Fibroblast of the aortic adventitia (primary cell): ENCODE measurements at regions not wholly inside any gene's neighbourhood (a gene's known extent, or its start where the extent isn't known, plus 50 kb on each side); places are given as distances from the start of the nearest gene placed in this dataset.

Source experiments
- DNase-seq: peaks from one replicate; pipeline ENCODE4 v3.0.0-alpha.2; 2010; ENCODE audit warnings: low read depth
- H3K4me3 ChIP-seq: 2 replicates; pipeline ENCODE4 v1.5.1; 2011; ENCODE audit warnings: low read depth, mild to moderate bottlenecking, control low read depth, low read length, moderate library complexity
- CTCF ChIP-seq: IDR thresholded peaks from 2 replicates; pipeline ENCODE4 v1.5.1; 2011; ENCODE audit warnings: mild to moderate bottlenecking, low read length, control low read depth, inconsistent platforms; ENCODE audit not compliant: insufficient read depth

- no peak overlapping the region for H3K4me3 ChIP-seq
- no peak for DNase-seq
- TF ChIP-seq CTCF = no peak
Measured at GRCh38 chr16:73669535-73670274, 621.8 kb upstream of the ZFHX3 start.

DNA sequence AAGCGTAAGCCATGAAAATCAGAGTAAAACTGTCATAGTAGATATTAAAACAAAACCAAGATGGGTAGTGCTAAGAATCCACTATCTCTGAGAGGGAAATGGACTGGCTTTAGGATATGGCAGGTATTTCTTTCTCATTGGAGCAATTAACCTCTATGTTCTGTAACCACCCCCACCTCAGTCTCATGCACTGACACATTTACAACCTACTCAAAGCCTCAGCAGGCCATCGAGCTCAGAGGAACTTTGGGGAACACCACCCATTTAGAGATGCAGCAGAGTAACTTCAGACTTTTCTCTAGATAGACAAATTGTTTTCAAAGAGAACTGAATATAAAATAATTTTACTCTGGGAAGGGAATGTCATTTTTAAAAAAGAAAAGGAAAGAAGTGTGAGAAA is 615.8 kb upstream of the ZFHX3 start:
- no peak for DNase-seq
- H3K4me3 ChIP-seq = no peak overlapping the region
- TF ChIP-seq CTCF = no peak

DNA sequence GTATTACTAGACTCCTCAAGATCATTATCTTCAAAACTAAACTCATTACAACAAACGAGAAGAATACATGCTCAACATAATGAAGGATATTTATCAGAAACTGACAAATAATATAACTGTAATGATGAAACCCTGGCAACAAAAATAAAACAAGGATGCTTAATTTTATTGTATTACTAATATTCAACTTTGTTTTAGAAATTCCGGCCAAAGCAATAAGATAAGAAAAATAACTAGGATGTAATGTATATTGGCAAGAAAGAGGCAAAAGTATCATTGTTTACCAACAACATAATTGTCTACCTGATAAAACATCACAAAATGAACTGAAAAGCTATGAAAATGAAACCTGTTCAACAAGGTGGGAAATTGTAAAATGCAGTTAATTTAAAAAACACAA is 588.3 kb upstream of the ZFHX3 start:
- no peak for TF ChIP-seq CTCF
- H3K4me3 ChIP-seq = no peak overlapping the region
- DNase-seq = no peak

DNA sequence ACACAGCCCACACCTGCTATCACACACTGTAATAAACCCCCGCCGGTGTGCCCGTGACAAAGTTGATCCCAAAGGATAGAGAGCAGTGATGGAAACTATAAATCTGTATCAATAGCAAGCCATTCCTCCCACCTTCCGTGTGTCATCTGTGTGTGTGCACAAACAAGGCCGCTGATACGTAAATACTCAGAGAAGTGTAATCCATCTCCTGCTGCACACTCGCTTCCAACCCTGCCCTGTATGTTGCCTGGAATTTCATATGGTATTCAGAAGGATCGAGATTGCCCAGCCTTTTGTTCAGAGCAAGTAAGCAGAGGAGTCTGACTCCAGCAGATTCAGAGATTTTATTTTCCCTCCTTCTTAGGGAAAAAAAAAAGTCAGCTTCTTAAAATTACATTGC is 581.1 kb upstream of the ZFHX3 start:
- H3K4me3 ChIP-seq = no peak overlapping the region
- no peak for DNase-seq
- no peak for TF ChIP-seq CTCF

- TF ChIP-seq CTCF = no peak
- no peak for DNase-seq
- H3K4me3 ChIP-seq = no peak overlapping the region
Measured at GRCh38 chr16:73617738-73618137, 569.8 kb upstream of the ZFHX3 start.

DNA sequence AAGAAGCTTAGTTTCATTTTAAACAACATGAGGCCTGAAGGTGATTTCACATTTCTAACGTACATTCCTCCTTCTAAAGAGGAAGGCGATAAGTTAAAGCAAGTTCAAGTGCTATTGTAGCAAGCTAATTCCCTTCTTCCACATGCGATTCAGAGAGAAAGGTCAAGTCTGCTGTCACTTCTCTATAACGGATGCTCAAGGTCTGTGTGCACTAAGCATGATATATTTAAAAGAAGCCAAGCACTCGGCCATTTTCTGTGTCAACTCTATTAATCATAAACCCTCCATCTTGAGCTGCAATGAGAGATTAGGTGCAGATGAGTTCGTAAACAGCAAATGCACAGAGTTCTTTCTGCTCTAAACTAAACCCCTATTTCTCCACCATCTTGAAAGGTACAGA is 568.8 kb upstream of the ZFHX3 start:
- no peak for TF ChIP-seq CTCF
- H3K4me3 ChIP-seq = no peak overlapping the region
- no peak for DNase-seq

DNA sequence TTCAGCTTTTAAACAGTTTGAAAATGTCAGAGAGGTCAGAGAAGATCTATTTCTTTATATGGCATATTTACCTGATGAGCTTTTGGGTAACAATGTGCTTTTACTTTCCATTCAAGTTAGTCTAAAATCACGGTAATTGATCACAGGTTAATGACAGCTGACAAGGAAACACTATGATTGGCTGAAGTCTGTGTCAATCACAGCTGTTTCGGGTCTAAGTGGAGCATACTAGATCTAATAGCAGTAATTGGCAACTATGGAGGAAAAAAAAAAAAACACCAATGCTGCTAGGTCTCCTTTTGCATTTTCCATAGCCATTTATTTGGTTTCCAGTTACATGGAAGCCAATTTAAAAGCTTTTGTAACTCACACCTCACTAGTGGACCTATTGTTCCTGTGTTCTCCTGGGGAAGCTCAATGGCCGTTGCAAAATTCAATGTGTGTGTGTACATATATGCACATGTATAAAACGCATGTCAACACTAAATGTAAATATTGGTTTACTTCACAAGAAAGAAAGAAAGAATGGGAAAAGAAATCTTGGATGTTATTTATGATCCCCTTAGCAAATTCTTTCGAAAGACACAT is 568.3 kb upstream of the ZFHX3 start:
- H3K4me3 ChIP-seq = no peak overlapping the region
- DNase-seq = no peak
- TF ChIP-seq CTCF = no peak
